DMS79 treated with DMSO at 0.1 percent for 48 hours (cell line): ENCODE measurements at regions not wholly inside any gene's neighbourhood (a gene's known extent, or its start where the extent isn't known, plus 50 kb on each side); places are given as distances from the start of the nearest gene placed in this dataset.
"Not testable (repeated sequence)": the region's sequence is repeated elsewhere in the genome, so short reads cannot be mapped to it uniquely, and the experiment has no call there.

ENCODE experiments used
- DNase-seq: peaks from one replicate; lab custom pipeline; 2025; lab: John Stamatoyannopoulos, UW

DNA sequence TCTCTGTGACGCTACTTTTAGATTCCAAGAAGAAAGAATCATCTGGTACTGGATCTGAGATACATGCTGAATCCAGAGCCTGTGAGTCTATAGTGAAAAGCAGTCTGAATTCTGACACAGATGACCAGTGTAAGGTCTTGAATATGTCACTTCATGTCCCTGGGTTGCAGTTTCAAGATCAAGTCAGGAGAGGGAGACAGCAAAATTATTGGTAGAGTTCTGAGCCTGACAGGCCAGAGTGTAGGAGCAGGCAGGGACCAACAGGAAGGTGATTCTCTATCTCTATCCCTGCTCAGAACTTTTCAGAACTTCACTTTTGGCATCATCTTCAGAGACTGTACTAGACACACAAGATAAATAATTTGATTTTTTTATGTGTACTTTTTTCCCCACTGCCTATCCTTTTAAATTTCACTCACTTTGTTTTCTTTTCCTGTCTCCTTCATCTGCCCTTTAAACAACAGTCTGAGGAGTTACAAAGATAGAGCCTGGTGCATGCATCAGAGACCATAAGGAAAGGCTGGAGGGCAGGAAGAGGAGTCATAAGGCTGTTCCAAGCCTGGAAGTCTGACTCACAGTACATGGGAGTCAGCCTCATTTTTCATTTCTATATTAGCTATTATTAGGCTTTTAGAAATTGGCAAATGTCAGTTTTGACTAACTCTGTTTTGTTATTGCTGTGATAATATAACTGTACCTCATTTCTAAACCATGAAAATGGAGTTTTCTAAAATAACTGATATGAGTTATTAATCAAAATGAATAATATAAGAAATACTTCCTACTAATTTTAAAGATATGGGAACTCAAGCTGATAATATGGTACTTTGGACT is 120.2 kb upstream of the TMEM229A start:
- no peak for DNase-seq

DNA sequence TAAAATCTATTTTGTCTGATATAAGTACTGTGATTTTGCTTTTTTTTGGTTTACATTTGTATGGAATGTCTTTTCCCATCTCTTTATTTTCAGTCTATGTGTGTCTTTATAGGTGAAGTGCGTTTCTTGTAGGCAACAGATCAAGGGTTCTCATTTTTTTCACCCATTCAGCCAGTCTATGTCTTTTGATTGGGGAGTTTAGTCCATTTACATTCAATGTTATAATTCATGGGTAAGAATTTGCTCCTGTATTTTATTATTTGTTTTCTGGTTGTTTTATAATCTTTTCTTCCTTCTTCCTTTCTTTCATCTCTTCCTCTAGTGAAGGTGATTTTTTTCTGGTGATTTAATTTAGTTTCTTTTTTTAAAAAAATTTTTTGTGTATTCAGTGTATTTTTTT is 104.8 kb upstream of the TMEM229A start:
- no peak for DNase-seq

DNA sequence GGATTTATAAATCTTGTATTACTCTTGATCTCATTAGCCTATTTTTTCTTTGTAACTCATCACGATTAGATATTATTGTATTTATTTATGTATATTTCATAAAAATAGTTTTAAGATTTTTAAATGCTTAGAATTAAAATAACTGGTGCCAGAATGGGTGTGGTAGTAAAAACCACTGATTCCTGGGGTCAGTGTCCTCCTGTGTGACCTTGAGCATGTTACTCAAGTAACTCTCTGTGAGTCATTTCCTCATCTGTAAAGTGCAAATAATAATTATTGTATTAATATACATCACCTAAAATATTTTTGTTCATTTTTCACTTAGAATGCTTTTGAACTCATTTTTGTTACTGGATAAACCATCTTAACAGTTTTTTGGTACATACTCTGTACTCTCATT is 91.3 kb upstream of the TMEM229A start:
- no peak for DNase-seq

DNA sequence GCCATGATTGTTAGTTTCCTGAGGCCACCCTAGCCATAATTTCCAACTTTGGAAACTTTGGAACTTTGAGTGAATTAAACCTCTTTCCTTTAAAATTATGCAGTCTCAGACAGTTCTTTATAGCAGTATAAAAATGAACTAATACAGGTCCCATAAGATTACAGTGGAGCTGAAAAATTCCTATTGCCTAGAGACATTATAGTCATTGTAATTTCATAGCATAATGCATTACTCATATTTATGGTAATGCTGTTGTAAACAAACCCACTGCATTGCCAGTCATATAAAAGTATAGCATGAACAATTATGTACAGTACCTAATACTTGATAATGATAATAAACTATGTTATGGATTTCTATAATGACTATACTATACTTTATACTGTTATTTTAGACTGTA is 88.0 kb upstream of the TMEM229A start:
- DNase-seq, result no peak

DNA sequence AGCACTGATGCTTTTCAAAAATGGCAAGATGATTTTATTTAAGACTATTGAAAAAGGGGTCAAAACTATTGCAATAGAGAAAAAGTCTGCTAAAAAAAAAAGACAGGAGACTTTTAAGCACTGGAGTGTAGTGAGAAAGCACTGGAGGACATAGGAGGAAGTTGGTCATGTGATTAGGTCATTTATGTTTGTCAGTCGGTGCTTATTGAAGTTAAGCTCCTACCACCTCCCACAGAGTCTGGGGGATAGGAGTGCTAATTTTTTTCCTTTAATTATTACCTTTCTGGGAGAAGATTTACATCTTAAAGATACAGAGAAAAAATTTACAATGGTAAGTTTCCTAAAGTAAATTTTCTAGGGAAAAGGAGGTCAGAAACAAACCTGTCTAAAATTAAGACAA is 80.2 kb upstream of the TMEM229A start:
- DNase-seq, result no peak

DNA sequence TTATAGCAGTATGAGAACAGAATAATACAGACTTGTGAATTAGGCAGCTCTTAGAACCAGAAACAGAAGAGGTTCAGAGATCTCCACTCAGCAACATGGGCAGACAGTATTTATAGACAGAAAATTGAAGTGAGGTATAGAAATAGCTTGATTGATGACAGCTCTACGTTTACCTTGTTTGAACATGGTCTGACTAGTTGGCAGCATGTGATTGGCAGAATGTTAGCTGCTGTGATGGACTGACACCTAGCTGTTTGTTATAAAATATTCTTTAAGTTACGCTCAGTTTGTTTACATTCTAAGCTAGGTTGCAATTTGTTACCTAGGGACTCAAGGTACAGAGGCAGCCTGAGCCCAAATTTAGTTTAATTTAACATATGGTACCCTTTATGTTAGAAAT is 73.7 kb upstream of the TMEM229A start:
- DNase-seq, result no peak

DNA sequence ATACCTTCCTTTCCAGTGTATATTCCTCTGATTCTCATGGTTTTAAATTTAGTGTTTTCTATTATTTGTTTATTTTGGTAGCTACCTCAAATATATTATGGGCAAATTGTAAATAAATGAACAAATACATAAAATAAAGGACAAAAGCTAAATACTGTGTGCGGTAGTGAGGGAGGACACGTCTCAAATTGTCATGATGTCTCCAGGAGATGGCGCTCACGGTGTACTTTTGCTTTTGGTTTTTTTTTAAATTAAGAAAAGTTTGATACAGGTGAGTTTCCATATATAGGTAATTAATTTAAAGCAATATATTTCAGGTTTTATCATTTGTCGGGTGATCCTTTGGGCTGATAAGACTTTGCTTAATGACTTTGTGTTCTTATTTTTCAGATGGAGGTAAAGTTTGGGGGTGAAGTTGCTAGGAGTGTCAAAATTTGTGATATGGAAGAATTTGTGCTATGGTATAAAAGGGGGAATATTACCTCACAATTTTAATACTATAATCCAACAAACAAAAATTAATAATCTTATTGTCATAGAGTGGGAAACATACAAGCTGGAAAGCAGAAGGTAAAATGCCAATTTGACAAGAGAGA is 68.4 kb upstream of the TMEM229A start:
- no peak for DNase-seq

DNA sequence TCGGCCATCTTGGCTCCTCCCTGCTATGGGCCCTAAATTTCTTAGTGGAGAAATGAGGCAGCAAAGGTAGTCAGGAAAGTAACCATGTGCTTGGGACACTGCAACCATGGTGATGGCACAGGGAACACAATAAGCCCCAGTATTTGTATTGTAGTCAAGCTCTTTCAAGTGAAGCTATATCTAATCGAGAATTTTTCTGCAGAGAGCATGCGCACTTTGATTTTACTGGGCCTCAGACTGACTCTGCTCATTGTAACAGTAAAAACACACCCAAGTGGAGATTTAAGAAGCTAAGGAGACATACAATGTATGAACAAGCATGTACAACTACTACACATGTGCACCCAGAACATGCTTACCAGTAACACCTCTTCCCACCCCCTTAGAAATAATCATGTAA is 67.3 kb upstream of the TMEM229A start:
- no peak for DNase-seq

DNA sequence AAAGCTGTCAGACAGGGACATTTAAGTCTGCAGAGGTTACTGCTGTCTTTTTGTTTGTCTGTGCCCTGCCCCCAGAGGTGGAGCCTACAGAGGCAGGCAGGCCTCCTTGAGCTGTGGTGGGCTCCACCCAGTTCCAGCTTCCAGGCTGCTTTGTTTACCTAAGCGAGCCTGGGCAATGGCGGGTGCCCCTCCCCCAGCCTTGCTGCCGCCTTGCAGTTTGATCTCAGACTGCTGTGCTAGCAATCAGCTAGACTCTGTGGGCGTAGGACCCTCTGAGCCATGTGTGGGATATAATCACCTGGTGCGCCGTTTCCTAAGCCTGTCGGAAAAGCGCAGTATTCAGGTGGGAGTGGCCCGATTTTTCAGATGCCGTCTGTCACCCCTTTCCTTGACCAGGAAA is 66.7 kb upstream of the TMEM229A start:
- not testable (repeated sequence) for DNase-seq

DNA sequence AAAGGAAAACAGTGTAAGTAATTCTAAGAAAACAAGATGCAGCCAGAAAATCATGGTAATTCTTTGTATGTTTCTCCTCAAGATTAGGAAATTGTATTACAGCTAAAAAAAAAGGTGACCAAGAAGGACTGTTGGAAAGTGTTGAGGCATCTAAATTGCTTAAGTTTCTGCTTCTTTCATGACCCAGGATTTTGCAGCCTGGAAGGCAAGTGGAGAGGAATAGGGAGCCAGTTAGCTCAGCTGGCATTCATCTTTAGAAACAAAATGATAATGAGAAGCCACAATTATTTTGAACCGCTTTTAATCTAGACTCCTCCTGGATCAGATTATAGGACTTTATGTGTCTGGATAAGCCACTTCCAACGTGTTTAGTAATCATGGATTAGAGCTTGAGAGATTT is 56.8 kb upstream of the TMEM229A start:
- DNase-seq, result no peak

DNA sequence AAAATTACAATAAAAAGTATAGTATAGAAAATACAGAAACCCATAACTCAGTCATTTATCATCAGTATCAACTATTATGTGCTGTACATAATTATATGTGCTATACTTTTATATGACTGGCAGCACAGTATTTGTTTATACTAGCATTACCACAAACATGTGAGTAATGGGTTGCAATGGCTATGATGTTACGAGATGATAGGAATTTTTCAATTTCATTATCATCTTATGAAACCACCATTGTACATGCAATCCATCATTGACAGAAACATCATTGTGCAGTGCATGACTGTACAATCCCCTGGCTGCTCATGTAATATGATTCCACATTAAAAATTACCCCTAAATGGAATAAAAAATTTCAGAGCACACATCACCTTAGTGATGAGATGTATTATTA is 55.7 kb upstream of the TMEM229A start:
- DNase-seq, result no peak

DNA sequence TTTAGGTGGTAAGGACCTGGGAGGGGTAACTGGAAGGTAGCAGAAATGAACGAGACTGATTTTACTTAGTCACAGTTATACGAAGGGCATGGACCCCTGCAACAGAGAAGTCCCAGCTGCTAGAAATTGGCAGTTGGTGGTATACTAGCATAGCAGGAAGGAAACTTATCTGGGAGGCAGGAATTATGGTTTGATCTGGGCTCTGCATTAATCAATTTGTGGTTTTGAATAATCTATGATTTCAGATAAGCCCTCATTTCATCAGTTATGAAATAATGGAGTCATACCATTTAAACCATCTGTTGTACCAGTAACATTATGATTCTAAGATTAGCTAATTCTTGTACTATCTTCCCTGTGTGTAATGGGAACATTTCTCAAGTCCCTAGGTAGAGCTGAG is 54.0 kb upstream of the TMEM229A start:
- no peak for DNase-seq

DNA sequence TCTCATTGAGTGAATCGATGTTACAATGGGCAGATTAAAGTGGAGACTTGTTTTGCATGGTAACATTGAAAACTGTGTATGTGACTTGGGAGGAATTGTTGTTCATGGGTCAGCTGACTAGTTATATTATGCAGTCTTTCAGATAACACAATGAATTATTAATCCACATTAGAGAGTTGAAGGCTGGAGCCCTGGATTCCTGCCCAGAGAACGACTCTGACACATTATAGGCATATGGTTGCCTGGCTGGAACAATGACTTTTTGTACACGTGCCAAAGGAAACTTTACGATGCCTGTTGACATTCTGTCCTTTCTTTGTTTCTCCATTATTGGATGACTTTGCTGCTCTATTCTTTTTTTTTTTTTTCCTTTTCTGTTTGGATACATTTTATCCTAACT is 52.3 kb upstream of the TMEM229A start:
- DNase-seq, result no peak

DNA sequence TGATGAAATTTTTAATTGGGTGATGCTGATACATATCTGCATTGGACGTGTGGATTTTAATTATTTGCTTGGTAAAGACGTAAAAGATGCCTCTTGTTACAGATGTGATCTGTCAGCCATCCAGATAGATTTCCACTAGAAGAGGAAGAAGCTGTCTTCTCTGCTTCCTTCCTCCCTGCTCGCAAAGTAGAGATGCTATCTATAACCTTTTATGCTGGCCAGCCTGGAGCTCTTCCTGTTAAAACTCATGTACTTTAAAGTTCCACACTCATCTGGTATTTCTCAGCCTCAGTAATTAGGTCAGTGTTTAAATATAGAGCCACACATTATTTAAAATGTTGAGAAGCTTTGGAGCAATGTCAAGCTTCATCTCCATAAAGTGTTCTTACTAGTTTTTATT is 51.2 kb upstream of the TMEM229A start:
- DNase-seq, result no peak
